B cell (primary cell): ENCODE measurements at regions not wholly inside any gene's neighbourhood (a gene's known extent, or its start where the extent isn't known, plus 50 kb on each side); places are given as distances from the start of the nearest gene placed in this dataset.

Source experiments
- EZH2 ChIP-seq: IDR thresholded peaks from 2 replicates; pipeline ENCODE4 v1.6.1; 2012; ENCODE audit warnings: borderline replicate concordance, low read depth, mild to moderate bottlenecking, moderate library complexity, low read length; ENCODE audit not compliant: insufficient read depth, poor library complexity, severe bottlenecking
- TF ChIP-seq, protein P1 (sequence below): fragments of 200-600 bp; IDR thresholded peaks from one replicate; pipeline ENCODE4 v1.8.0; 2022; ENCODE audit warnings: antibody characterized with exemption, mild to moderate bottlenecking

DNA sequence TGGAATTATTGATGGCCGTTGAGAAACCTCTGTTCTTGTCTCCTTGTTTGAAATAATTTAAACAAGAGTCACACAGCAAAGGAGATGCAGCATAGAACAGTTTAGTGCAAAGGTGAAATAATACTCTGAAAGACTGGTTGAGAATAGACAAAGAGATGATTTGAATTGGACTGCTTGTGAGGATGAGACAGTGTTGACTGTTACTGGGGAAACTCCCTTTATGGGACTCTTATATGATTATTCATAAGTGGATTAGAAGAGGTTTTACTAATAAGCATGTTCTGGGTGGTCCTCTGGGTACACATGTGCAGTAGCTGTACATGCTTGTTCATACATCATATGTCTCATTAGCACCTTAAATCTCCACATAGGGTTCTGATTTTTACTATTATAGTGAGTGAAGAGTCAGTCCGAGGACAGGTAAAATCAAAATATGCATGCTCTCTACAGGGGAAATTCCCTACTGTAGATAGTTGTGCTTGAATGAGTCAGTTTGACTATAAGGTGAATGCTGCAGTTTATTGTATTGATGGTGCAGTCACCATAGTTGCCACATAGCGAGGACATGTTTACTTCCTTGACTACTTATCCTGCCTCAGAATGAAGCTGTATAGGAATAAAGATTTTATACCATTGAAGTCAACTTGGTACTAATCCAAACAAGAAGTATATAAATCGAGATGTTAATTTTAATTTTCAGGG, 498.7 kb downstream of the CNTN6 start:
- TF ChIP-seq, protein P1, sequence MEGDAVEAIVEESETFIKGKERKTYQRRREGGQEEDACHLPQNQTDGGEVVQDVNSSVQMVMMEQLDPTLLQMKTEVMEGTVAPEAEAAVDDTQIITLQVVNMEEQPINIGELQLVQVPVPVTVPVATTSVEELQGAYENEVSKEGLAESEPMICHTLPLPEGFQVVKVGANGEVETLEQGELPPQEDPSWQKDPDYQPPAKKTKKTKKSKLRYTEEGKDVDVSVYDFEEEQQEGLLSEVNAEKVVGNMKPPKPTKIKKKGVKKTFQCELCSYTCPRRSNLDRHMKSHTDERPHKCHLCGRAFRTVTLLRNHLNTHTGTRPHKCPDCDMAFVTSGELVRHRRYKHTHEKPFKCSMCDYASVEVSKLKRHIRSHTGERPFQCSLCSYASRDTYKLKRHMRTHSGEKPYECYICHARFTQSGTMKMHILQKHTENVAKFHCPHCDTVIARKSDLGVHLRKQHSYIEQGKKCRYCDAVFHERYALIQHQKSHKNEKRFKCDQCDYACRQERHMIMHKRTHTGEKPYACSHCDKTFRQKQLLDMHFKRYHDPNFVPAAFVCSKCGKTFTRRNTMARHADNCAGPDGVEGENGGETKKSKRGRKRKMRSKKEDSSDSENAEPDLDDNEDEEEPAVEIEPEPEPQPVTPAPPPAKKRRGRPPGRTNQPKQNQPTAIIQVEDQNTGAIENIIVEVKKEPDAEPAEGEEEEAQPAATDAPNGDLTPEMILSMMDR = no peak
- no peak for TF ChIP-seq EZH2
